Esophagus squamous epithelium (tissue), 5 donors: ENCODE measurements at regions not wholly inside any gene's neighbourhood (a gene's known extent, or its start where the extent isn't known, plus 50 kb on each side); places are given as distances from the start of the nearest gene placed in this dataset.
"Not testable (repeated sequence)": the region's sequence is repeated elsewhere in the genome, so short reads cannot be mapped to it uniquely, and the experiment has no call there.

ENCODE experiments used
- DNase-seq: peaks from one replicate; lab custom pipeline; 2025; lab: John Stamatoyannopoulos, UW
- H3K27ac ChIP-seq, 4 donors: fragments of 200-600 bp; sonication (generic); one replicate each; pipeline ENCODE4 v1.5.1; 2016 to 2019; ENCODE audit warnings: mild to moderate bottlenecking in 1 of 4
- H3K27me3 ChIP-seq, 4 donors: fragments of 200-600 bp; sonication (generic); 1 replicate in 3 of 4; 2 replicates in 1 of 4; pipeline versions ENCODE4 v1.5.1 to v1.6.0; 2017 to 2021; ENCODE audit warnings: antibody characterized with exemption in 1 of 4
- H3K36me3 ChIP-seq, 3 donors: fragments of 200-600 bp; sonication (generic); one replicate each; pipeline ENCODE4 v1.5.1; 2016 to 2019
- H3K4me1 ChIP-seq, 3 donors: fragments of 200-600 bp; sonication (generic); one replicate each; pipeline ENCODE4 v1.5.1; 2017 to 2019
- H3K4me3 ChIP-seq, 4 donors: fragments of 200-600 bp; sonication (generic); 1 replicate in 3 of 4; 2 replicates in 1 of 4; pipeline ENCODE4 v1.5.1; 2016 to 2019; ENCODE audit warnings: mild to moderate bottlenecking in 2 of 4, moderate library complexity in 1 of 4
- H3K9me3 ChIP-seq, 3 donors: fragments of 200-600 bp; sonication (generic); one replicate each; pipeline ENCODE4 v1.5.1; 2016 to 2019
- CTCF ChIP-seq, 6 experiments: fragments of 450-650 bp in 4 of 6; fragments of 200-600 bp in 2 of 6; sonication (generic) in 2 of 6; IDR thresholded peaks; one replicate each; pipeline ENCODE4 v1.5.1; 2016 to 2019; ENCODE audit warnings: antibody characterized with exemption in 6 of 6, mild to moderate bottlenecking in 4 of 6, moderate library complexity in 4 of 6
- POLR2A ChIP-seq, 4 donors: fragments of 450-650 bp; IDR thresholded peaks; one replicate each; pipeline ENCODE4 v1.6.1; 2017; ENCODE audit warnings: antibody characterized with exemption in 4 of 4, mild to moderate bottlenecking in 4 of 4, moderate library complexity in 3 of 4
- WGBS, 2 donors: methylation state at CpG; one replicate each; pipeline ENCODE4 v1.1.5; 2018; 5-methylcytosine and 5-hydroxymethylcytosine counted together
- intact Hi-C: fragments of 100-400 bp; cut with DNase I; formaldehyde crosslinking; loops from one replicate; pipeline ENCODE4 v1.15.0; 2022
- donor health status: DM: yes; HTN: yes; CAD: no.

GRCh38 chr4:15198070-15198727, 195.9 kb downstream of the CPEB2 start:
- Histone ChIP-seq H3K9me3 (no peaks in the 10 kb centered on the region), H3K36me3 (no peaks in the 10 kb centered on the region), H3K27me3 (no peaks in the 10 kb centered on the region), H3K27ac (no peak overlapping the region), H3K4me3 (no peak overlapping the region), H3K4me1 (peaks cover 0 to 21% (median 0%) of the 10 kb centered on the region in 3 donors)
- DNase-seq: no peak
- 54 to 68% methylated on average over 11 of the region's 11 CpGs for WGBS, 2 donors
- TF ChIP-seq CTCF (IDR thresholded peaks at IDR 0.05) (no peak), POLR2A (IDR thresholded peaks at IDR 0.05) (no peak)
- intact Hi-C loops: no loop called here

DNA sequence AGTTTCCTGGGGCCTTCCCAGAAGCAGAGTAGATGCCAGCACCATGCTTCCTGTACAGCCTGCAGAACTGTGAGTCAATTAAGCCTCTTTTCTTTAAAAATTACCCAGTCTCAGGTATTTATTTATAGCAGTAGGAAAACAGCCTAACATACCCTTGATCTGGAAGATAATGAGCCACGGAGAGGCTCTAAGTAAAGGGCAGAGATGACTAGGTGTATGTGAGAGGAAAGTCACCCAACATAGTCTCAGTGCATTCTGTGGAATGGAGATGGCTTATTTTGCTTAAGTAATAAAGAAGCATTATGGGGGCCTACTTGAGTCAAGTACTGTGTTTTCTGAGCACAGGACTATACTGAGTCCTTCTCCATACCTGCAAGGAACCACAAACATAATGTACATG, 199.5 kb downstream of the CPEB2 start:
- Histone ChIP-seq H3K4me1 (peaks cover 0 to 12% (median 0%) of the 10 kb centered on the region in 3 donors), H3K9me3 (peaks cover 0 to 9% (median 7%) of the 10 kb centered on the region in 3 donors), H3K27ac (no peak overlapping the region), H3K4me3 (no peak overlapping the region), H3K36me3 (no peaks in the 10 kb centered on the region), H3K27me3 (no peaks in the 10 kb centered on the region)
- intact Hi-C loops: no loop called here
- TF ChIP-seq CTCF (IDR thresholded peaks at IDR 0.05) (no peak), POLR2A (IDR thresholded peaks at IDR 0.05) (no peak)
- 64 to 71% methylated on average over 1 of the region's 1 CpG for WGBS, 2 donors
- no peak for DNase-seq

DNA sequence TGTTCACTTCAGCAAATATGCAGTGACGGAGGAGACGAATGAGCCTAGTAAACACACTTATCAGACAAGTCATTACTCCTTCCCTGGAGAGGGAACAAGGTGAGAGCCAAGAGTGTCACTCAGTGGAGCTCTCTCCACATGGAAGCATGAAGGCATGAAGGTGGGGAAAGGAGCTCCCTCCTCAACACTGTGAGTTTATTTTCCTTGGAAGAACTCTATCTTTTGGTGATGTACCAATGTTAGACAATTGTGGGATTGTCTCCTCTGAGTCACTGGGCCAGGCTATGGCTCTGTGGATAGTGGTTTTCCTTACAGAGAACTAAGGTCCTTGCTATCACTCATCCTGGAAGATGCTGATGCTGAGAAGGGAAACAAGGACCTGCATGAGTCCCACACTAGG, 200.2 kb downstream of the CPEB2 start:
- intact Hi-C loops: no loop called here
- Histone ChIP-seq H3K4me1 (peaks cover 0 to 6% (median 0%) of the 10 kb centered on the region in 3 donors), H3K4me3 (no peak overlapping the region), H3K27ac (no peak overlapping the region), H3K27me3 (no peaks in the 10 kb centered on the region), H3K9me3 (peaks cover 0 to 16% (median 14%) of the 10 kb centered on the region in 3 donors), H3K36me3 (no peaks in the 10 kb centered on the region)
- no peak for DNase-seq
- 74 to 87% methylated on average over 2 of the region's 2 CpGs for whole genome bisulfite sequencing, 2 donors
- TF ChIP-seq CTCF (IDR thresholded peaks at IDR 0.05): no peak
- TF ChIP-seq POLR2A (IDR thresholded peaks at IDR 0.05): no peak

DNA sequence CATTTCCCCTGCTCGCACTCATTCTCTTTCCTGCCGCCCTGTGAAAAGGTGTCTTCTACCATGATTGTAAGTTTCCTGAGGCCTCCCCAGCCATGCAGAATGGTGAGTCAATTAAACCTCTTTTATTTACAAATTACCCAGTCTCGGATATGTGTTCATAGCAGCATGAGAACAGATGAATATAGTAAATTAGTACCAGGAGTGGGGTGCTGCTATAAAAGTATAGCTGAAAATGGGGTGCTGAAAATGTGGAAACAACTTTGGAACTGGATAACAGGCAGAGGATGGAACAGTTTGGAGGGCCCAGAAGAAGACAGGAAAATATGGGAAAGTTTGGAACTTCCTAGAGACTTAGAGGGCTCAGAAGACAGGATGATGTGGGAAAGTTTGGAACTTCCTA, 204.2 kb downstream of the CPEB2 start:
- H3K27ac ChIP-seq, DNase-seq, H3K27me3 ChIP-seq, H3K4me3 ChIP-seq, intact Hi-C loops, H3K36me3 ChIP-seq, H3K4me1 ChIP-seq: not testable (repeated sequence)
- 100% methylated on average over 2 of the region's 3 CpGs; no CpG with 5 or more reads in 1 of the 2 donors for whole genome bisulfite sequencing, 2 donors
- peaks cover 0 to 17% (median 14%) of the 10 kb centered on the region in 3 donors for H3K9me3 ChIP-seq

DNA sequence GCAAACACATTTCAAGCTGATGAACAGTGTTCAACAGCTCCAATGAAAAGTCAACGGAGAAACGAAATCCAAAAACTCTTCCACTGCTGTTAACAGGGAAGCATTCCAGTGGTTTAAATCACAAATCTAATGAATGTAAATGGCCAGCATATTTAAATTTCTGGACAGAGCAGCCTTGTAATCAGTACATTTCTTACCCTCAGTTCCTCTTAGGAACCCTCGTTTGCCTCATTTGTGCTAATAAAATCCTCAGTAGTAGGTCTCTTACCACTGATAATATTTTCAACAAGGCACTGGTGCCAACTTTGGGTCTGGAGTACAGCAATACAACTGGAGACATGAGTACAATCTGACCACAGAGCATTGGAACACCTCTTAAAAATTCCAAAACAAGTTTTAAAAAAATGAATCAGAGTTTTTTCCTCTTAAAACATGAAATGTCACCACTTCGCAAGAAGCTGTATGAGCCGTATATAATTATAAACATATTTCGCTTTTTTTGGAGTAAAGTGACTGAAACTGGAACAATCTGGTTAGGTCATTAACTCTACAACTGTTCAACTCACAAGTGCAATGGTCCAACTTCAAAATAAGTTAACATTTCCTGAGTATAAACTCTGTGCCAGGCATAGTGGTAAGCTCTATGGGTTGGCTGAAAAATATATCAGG, 211.2 kb downstream of the CPEB2 start:
- Histone ChIP-seq H3K27me3 (no peaks in the 10 kb centered on the region), H3K36me3 (no peaks in the 10 kb centered on the region), H3K4me1 (no peaks in the 10 kb centered on the region), H3K4me3 (no peak overlapping the region), H3K9me3 (no peaks in the 10 kb centered on the region), H3K27ac (no peak overlapping the region)
- DNase-seq: no peak
- TF ChIP-seq CTCF (IDR thresholded peaks at IDR 0.05) (no peak), POLR2A (IDR thresholded peaks at IDR 0.05) (no peak)
- intact Hi-C loops: no loop called here
- WGBS, 2 donors: 76 to 83% methylated on average over 6 of the region's 6 CpGs
